Keratinocyte (primary cell): ENCODE measurements at regions not wholly inside any gene's neighbourhood (a gene's known extent, or its start where the extent isn't known, plus 50 kb on each side); places are given as distances from the start of the nearest gene placed in this dataset.

Experiments used
- EZH2 ChIP-seq: IDR thresholded peaks from one replicate; pipeline ENCODE4 v1.6.1; 2012; ENCODE audit warnings: inconsistent platforms, mild to moderate bottlenecking, low read length, moderate library complexity
- TF ChIP-seq, protein P1 (sequence below), 3 experiments: IDR thresholded peaks in 1 of 3; conservative IDR thresholded peaks in 1 of 3; optimal IDR thresholded peaks in 1 of 3; 2 replicates in 2 of 3; 3 replicates in 1 of 3; pipeline versions ENCODE3 to v1.5.1; 2011; ENCODE audit warnings: low read length in 3 of 3, mild to moderate bottlenecking in 3 of 3, moderate library complexity in 2 of 3, control low read depth in 1 of 3, inconsistent platforms in 1 of 3; ENCODE audit not compliant: insufficient read depth in 2 of 3; ENCODE audit errors: extremely low read depth in 1 of 3

GRCh38 chr12:114457620-114458019, 51.7 kb upstream of the TBX5 start:
- TF ChIP-seq, protein P1, sequence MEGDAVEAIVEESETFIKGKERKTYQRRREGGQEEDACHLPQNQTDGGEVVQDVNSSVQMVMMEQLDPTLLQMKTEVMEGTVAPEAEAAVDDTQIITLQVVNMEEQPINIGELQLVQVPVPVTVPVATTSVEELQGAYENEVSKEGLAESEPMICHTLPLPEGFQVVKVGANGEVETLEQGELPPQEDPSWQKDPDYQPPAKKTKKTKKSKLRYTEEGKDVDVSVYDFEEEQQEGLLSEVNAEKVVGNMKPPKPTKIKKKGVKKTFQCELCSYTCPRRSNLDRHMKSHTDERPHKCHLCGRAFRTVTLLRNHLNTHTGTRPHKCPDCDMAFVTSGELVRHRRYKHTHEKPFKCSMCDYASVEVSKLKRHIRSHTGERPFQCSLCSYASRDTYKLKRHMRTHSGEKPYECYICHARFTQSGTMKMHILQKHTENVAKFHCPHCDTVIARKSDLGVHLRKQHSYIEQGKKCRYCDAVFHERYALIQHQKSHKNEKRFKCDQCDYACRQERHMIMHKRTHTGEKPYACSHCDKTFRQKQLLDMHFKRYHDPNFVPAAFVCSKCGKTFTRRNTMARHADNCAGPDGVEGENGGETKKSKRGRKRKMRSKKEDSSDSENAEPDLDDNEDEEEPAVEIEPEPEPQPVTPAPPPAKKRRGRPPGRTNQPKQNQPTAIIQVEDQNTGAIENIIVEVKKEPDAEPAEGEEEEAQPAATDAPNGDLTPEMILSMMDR (optimal IDR thresholded peaks at IDR 0.05 in 1 of 3, IDR thresholded peaks at IDR 0.05 in 1 of 3, conservative IDR thresholded peaks at IDR 0.05 in 1 of 3; ENCODE audit: extremely low read depth in 1 of 3, insufficient read depth in 2 of 3, low read length in 3 of 3): no peak
- no peak for TF ChIP-seq EZH2
